NCI-H774 (cell line): ENCODE measurements at regions not wholly inside any gene's neighbourhood (a gene's known extent, or its start where the extent isn't known, plus 50 kb on each side); places are given as distances from the start of the nearest gene placed in this dataset.

ENCODE experiments used
- DNase-seq: peaks from one replicate; lab custom pipeline; 2025; lab: John Stamatoyannopoulos, UW

DNA sequence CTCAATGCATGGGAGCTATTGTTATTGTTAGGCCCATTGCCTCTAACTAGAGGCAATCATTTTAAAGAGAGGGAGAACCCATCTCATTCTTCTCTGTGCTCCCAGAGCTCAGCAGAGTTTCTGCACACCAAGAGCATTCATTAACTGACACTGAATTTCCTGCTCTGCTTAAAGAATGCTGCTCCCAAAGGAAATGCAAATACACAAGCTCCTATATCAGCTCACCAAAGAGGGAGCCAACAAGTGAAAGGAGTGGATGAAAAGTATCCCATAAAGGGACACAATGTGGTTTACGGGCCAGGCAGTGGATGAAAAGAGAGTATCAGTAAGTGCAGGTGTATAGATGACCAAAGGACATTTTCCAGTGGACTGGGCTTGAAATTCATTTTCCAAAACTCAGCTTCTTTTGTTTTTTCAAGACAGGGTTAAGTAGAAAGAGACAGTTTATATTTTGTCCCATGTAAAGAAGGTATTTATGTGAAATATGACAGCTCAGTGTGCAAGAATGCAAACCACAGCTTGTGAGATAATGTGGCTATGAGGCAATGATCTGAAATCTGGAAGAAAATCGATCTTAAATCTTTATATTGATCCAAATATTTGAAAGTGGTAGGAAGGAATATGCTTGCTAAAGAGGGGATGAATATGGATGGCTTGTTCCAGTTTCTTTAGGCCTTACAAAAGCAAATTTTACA is 207.7 kb upstream of the CAMK1G start:
- DNase-seq = no peak

GRCh38 chr1:209376774-209377173 is 206.7 kb upstream of the CAMK1G start:
- no peak for DNase-seq

GRCh38 chr1:209377995-209378394 is 205.5 kb upstream of the CAMK1G start:
- DNase-seq = no peak

DNA sequence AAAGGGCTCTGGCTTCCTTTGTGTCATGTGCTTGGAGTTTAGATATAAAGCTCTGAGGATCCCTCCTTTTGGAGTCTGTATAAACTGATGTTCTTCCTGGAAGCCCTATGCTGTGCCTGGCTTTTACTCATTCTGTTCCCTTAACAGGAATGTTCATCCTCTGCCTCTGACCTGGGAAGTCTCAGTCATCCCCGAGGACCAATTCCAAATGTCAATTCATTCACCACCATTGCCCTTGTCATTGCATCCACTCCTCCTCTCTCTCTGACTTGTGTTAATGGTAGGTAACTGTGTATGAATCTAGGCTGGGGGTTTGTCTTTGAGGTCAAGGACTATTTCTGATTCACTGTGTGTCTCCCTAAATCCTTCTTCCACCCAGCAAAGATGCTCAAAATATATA is 204.2 kb upstream of the CAMK1G start:
- no peak for DNase-seq

DNA sequence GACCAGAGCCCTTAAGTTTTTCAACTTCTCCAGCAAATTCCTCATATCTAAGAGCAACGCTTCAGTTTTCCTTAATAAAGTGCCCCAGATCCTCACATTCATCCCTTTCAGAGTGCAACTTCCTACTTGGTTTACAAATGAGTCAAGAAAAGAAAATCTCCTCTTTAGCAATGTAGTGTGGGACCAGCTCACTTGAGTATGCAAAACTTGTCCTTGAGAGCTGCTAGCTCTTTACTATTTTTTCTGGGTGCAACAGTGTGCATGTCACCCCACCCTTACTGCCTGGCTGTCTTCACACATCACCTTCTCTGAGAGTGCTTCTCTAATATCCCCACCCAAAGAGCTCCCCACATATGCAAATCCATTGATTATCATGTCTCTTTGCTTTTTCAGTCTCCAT is 203.1 kb upstream of the CAMK1G start:
- no peak for DNase-seq

DNA sequence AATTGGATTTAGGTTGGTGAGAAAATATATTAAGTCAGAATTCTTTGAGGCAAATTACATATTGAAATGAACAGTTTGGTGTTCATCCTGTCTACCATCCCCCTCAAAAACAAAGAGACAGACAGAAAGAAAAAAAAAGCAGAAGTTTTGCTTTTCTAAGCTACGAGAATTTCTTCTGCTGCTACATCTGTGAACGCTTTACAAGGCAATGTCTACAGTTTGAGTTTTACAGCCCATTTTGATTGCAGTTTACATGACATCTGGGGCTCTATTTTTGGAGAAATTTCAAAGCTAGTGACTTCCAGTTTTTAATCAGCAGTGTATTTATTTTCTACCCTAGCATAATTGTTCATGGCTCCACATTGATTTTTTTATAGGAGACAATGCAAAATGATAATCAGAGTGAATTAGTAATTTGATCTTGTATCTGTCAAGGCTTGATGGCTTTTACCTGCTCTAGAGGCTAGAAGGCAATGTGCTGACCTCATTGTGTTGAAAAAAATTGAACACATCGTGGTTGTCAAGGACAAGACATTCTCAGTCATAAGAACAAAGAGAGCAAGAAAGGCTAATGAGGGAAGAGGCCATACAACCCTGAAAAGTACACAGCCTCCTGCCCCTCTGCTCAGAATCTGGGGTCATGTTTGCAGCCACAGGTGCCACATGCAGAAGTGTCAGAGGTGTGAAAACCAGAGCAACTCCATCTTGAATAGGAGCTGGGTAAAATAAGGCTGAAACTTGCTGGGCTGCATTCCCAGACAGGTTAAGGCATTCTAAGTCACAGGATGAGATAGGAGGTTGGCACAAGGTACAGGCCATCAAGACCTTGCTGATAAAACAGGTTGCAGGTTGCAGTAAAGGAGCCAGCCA is 201.0 kb upstream of the CAMK1G start:
- no peak for DNase-seq

GRCh38 chr1:209383422-209383821 is 200.1 kb upstream of the CAMK1G start:
- DNase-seq = no peak

GRCh38 chr1:209383907-209384709 is 199.4 kb upstream of the CAMK1G start:
- DNase-seq = no peak

DNA sequence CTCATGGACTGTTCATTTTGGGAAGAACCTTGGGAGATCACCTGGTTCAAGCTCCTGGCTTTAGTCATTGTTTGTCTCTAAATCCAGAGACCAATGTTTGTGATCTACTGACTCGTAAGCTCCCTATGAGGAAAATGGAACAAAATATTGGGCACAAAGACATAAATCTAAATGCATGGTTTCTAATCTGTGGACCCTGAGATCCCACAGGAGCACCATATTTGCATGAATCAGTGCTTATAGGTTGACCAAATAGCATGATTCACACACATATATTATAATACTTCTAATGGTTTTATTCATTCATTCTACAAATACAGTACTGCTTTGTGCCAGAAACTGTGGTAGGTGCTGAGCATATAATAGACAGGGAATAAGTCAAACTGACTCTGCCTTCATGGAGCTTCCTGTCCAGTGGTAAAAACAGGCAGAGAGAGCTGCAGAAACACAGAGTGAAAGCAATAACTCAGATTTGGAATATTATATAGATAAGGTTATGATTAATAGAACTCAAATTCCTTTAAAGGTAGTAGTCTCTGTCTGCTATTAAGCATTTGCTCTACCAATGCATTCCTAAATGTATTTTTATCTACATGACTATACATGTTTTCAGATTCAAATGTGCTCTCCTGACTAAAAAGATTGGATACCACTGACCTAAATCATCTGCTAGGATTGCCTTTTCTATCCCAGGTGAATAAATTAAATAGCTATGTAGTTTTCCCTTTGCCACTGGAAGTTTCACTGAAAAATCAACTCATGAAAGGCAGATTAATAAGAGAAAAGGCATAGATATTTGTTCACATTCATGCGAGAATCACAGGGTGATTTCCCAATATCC is 198.6 kb upstream of the CAMK1G start:
- DNase-seq = no peak

DNA sequence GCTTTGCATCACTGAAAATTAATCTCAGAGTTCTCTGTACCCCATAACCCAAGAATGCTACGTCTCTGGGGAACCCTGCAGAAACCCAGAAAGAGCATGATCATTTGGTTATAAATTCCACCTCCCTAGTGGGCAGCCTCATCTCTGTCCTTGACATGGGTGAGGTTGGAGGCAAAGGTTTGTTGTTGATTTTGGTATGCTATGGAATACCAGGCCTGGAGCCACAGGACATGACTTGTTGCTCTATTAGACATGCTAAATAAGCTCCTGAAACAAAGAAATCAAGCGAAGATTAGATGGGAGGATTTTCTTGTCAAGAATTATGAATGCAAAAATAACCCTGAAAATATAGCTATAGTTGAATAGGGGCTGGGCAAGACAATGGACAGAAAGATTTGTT is 197.4 kb upstream of the CAMK1G start:
- no peak for DNase-seq

- DNase-seq = no peak
Measured at GRCh38 chr1:209387271-209387968, 196.1 kb upstream of the CAMK1G start.

- no peak for DNase-seq
Measured at GRCh38 chr1:209387969-209388329, 195.6 kb upstream of the CAMK1G start.

DNA sequence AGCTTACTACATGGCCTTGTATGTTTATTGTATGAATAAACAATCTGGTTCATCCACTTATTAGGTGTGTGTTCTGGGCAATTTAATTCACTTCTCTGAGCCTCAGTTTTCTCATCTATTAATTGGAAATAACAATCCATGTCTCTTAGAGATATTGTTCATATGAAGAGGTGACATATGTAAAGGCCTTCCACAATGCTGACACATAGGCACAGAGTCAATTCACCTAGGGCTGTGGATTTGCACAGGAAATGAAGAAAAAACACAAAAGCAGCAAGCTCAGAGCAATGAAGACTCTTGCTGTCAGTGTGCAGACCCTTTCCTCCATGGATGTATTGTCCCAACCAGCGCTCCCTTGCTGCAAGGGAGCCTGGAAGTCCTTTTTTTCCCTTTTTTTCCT is 195.2 kb upstream of the CAMK1G start:
- DNase-seq = no peak

DNA sequence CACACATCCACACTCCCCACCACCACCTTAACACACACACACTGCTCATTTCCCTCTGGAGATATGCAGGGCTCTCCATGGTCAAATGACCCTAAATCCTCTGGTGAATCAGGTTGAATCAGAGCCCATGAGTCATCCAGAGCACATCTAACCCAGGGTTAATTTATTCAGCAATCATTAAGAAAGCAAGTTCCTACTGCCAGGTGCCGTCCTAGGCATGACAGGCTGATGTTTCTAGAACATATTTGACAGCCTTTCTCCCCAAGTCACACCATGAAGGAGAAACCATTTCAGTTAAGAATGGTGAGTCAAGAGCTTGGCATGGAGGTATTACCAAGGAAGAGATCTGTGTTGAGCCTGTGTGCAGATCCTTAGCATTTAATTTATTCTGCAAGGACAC is 194.3 kb upstream of the CAMK1G start:
- no peak for DNase-seq

DNA sequence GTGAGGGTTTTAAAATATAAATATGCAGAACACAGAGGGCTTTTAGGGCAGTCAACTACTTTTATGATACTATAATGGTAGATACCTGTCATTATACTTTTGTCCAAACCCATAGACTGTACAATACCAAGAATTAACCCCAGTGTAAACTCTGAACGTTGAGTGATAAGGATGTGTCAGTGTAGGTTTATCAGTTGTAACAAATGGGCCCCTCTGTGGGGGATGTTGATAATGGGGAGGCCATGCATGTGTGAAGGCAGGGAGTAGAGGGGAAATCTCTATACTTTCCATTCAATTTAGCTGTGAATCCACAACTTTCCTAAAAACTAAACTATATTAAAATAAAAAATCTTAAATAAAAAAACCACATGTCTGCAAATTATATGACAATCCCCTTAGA is 193.5 kb upstream of the CAMK1G start:
- no peak for DNase-seq

GRCh38 chr1:209390764-209391163 is 192.8 kb upstream of the CAMK1G start:
- DNase-seq = no peak

GRCh38 chr1:209391792-209392191 is 191.7 kb upstream of the CAMK1G start:
- DNase-seq = no peak

- DNase-seq = no peak
Measured at GRCh38 chr1:209395169-209395568, 188.3 kb upstream of the CAMK1G start.

GRCh38 chr1:209397371-209397770 is 186.1 kb upstream of the CAMK1G start:
- DNase-seq = no peak

DNA sequence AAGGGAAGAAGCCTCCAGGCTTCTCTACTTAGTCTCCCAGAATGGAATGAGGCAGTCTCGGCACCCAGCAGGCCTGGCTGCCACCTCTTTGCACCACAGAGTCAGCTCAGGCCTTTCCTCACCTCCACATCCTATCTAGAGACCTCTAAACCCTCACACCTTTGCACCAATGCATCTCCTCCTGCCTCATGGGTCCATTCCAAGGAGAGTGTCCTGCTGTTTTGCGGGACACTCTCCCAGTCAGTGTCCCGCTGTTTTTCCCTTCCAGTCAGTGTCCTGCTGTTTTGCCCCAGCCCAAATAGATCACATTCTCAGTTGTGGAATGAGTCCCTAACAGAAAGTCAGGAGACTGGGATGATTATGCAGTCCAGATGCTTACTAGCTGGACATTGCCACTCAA is 185.6 kb upstream of the CAMK1G start:
- no peak for DNase-seq

DNA sequence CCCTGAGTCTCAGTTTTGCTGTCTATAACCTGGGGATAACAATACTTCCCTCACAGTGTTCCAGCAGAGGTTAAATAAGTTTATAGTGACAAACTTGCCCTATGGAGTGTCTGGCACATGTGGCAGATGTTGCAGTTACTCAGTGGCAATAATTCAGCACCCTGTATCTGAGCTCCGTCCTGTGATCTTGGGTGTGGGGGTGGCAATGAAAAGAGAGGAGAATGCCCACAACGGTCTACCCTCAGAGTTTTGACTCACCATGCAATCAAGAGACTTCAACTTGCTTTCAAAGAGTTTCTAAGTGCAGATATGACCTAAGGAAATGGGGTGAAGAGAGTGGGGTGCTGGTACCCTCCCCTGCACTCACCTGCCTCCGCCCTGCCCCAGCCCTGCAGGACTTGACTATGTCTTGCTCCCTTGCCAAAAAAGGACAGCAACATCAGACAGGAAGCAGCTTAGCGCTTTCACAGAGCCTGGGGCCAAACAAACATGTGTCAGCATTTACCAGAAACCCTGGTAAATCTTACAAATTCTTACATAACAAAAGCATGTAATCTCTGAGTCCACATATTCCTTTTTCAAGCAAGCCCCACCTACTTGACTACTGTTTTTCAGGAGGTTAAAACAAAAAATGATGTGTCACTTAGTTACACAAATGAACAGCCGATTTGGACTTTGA is 185.1 kb upstream of the CAMK1G start:
- DNase-seq = no peak
